Pons (tissue), 1 donor: ENCODE measurements at regions not wholly inside any gene's neighbourhood (a gene's known extent, or its start where the extent isn't known, plus 50 kb on each side); places are given as distances from the start of the nearest gene placed in this dataset.
A peak's percentile ranks its signal among the peaks of the same experiment; 100 is the strongest.

Experiments
- DNase-seq: peaks from one replicate; pipeline ENCODE4 v3.0.0-alpha.2; 2016; ENCODE audit warnings: low spot score

DNA sequence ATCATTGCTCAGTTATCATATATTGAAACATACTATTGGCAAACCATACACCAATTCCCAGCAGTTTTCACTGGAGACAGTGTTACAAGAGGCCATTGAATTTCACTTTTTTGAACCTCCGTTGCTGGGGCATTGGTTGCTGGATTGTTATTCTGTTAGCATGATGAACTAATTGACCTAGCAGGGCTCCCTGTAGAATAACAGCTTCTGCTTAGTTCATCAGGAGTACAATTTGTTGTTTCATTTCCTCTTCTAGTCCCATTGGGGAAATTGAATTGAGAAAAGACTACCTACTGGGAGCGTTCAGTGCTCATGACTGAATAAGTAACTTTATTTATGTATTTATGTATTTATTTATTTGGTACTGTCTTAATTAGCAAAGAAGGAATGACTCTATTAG lies 151.6 kb downstream of the SLIT2 start:
- DNase-seq: no peak

GRCh38 chr4:20403846-20404245 lies 152.1 kb downstream of the SLIT2 start:
- DNase-seq: no peak

DNA sequence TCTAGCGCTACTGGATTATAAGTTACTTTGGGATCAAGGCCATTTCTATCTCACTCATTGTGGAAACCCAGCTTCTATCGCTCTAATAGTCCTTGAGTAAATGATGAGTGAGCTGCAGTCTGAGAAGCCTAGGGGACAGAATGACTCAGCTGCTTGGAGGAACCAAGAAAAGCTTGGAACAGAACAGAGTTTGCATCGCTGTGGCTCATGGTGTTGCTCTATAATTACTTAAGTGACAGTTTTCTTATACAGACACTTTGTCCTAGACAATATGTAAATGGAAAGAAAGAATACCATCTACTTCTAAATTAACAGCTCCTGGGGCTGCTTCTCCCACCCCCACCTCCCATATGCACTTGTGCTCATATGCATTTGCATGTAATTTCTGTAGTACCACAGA lies 156.9 kb downstream of the SLIT2 start:
- DNase-seq: no peak

DNA sequence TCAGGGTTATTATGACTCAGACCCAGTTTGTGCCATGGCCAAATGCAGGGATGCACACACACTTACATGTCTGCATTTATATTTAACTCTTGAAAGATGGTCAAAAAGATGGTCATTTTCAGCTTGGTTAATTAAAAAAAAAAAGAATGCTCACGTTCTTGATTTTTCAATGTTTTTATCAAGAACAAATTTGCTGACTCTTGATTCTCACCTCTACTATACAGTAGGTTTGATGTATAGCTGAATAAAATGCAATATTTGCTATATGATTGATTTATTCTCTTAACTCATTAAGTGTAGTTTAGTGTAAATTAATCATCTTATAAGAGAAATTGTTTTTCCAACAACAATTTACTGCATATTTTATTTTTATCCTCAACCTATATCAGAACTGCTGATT lies 160.4 kb downstream of the SLIT2 start:
- DNase-seq: no peak

DNA sequence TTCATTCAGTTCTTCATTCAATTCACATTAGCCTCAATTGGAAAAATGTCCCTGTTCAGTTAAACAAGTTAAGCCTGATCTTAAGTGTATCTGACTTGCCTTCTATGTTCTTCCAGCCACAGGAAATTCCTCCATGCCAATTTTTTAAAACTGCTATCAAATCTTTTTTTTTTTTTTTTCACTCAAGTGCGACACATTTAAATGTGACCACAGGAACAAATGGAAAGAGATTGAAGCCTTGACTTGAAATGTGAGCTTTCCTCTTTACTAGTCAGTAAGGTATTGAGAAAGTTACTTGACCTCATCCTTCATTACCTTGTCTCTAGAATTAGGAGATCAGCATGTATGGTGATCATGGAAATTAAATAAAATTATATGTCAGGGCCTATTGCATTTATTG lies 165.1 kb downstream of the SLIT2 start:
- no peak for DNase-seq

GRCh38 chr4:20418861-20419451 lies 167.3 kb downstream of the SLIT2 start:
- DNase-seq: peak; percentile 89

- no peak for DNase-seq
These were observed 169.4 kb downstream of the SLIT2 start for GRCh38 chr4:20420916-20421602.

- DNase-seq: no peak
These were observed 169.9 kb downstream of the SLIT2 start for GRCh38 chr4:20421603-20421985.

GRCh38 chr4:20422398-20422797 lies 170.7 kb downstream of the SLIT2 start:
- DNase-seq: peak; percentile 53

- DNase-seq: no peak
These were observed 171.7 kb downstream of the SLIT2 start for GRCh38 chr4:20423420-20423819.

- no peak for DNase-seq
These were observed 174.3 kb downstream of the SLIT2 start for GRCh38 chr4:20426028-20426427.

DNA sequence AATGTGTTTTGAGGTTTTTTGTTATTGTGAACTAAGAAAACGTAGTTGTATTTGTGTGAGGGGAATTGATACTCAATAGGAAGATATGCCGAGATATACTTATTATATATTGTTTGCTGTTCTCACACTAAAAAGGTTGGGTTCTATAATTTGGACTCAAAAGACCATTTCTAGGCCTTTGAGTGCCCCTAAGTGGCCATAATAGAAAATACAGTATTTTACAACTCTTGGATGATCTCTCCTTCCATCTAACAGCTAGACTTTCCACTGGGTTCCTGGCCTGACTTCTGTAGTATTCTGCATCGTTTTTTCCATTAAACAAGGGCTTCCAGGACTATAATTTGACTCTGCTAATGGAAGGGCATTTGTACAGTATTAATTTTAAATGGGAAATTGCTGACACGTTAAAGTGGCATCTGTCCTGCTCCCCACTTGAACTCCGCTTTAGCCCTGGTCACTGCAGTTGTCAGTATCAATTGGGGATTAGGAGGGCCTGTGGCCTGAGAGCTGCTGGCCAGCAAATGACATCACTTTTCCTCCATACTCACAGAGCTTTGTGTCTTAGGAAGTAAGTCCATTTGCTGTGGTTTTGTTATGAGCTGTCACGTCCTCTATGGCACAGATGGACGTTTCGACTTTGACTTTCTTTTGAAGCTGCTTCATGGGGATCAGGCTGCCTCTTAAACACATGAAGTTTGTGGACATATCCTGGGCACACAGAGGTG lies 176.9 kb downstream of the SLIT2 start:
- peak; percentile 85 for DNase-seq

- no peak for DNase-seq
These were observed 178.7 kb downstream of the SLIT2 start for GRCh38 chr4:20430259-20430941.

DNA sequence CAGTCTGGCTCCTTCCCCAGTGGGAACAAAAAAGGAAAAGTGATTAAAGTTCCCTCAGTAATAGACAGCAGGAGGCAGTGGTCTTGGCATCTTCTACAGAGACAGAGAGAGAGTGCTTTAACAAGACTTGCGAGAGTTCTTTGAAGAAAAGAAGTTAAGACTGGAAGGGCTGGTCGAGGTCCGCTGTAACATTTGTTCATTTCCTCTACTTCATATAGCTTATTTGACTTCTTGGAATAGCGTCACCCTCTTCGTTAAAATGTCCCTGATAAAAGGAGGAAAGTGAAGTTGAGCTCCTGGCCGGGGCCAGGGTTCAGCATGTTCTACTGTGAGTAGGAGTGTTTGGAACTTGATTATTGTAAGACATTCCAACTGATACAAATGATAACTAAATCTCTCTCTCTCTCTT lies 179.8 kb downstream of the SLIT2 start:
- DNase-seq: no peak

DNA sequence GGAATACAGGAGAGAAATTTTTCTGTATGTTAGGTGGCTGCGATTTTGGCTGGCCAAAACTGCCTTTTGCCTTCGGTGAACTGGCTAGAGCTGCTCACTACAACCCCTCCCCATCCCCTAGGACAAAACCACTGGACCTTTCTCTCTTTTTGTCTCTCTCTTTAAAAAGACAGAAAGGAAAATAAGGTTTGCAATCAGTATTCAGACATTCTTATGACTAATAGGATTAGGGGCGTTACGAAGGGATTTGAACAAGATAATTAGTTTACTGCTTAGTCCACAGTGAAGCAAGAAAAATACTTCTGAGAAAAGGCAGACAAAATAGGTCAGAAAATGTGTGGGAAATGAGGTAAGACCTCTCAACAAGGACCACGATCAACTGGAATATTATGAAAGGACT lies 180.4 kb downstream of the SLIT2 start:
- no peak for DNase-seq

- DNase-seq: no peak
These were observed 181.5 kb downstream of the SLIT2 start for GRCh38 chr4:20433097-20433705.

DNA sequence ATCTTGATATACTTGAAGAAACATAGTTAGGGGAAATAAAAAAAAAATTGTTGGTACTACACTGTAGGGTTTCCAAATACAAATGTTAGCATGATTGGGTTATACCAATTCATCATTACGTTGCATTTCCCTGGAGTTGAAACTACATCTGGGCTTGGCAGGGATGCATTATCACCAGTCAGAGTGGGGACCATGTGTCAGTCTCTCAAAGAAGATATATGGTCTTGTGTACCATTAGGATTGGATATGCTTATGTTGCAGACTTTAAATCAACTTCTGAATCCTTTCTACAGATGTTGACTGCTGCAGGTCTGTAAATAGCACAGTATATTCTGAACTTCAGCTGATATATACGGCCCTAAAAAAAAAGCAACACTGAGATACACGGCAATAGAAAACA lies 188.5 kb downstream of the SLIT2 start:
- no peak for DNase-seq

- no peak for DNase-seq
These were observed 191.5 kb downstream of the SLIT2 start for GRCh38 chr4:20443015-20443805.

DNA sequence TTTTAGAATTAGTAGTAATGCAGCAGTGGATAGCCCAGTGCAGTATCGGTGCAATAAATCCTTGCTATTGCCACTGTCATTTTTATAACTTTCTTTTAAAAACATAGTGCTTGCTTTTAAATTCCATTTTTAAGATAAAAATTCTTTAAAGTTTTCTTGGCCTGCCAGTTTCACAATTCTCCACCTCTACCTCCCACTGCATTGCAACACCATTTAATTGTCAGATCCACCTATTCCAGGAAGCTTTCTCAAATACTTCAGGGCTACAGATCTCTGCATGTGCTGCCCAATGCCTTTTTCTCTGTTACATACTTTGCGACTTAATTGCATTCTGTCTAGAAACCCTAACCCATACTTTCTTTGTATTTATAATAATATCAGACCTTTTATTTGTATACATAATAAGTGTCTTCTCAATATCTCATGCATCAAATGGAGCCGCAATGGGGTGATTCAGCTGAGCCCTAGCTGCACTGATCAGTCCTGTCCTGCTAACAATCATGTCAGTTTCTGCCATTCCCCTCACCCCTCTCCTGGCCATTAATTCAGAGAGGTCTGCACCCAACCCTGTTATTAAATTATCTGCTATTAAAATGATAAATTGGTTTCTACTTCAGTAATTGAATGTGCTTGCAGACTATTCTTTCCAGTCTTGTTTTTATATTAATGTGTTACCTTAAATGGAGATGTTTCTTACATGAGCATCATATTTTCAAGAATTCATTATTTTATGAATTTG lies 193.1 kb downstream of the SLIT2 start:
- DNase-seq: no peak

- DNase-seq: no peak
These were observed 194.4 kb downstream of the SLIT2 start for GRCh38 chr4:20445933-20446723.
